Anterior cingulate cortex (tissue), 58 donors: ENCODE measurements at regions not wholly inside any gene's neighbourhood (a gene's known extent, or its start where the extent isn't known, plus 50 kb on each side); places are given as distances from the start of the nearest gene placed in this dataset.

Experiments
- DNase-seq, 58 donors: peaks; one replicate each; lab custom pipeline; 2025; lab: John Stamatoyannopoulos, UW

GRCh38 chr2:62287899-62288880 lies 92.3 kb downstream of the B3GNT2 start:
- DNase-seq = peak in 3 of 58 donors; percentile 5 to 77 (median 8)

GRCh38 chr2:62287282-62287681 lies 91.4 kb downstream of the B3GNT2 start:
- DNase-seq = no peak

- no peak for DNase-seq
Observed at GRCh38 chr2:62286089-62286785, 90.3 kb downstream of the B3GNT2 start.

- no peak for DNase-seq
Observed at GRCh38 chr2:62284980-62285379, 89.1 kb downstream of the B3GNT2 start.

- DNase-seq = no peak
Observed at GRCh38 chr2:62284471-62284870, 88.6 kb downstream of the B3GNT2 start.

GRCh38 chr2:62283147-62283546 lies 87.2 kb downstream of the B3GNT2 start:
- no peak for DNase-seq

GRCh38 chr2:62281663-62282062 lies 85.7 kb downstream of the B3GNT2 start:
- DNase-seq = no peak

GRCh38 chr2:62277688-62278087 lies 81.8 kb downstream of the B3GNT2 start:
- DNase-seq = no peak
